Right cardiac atrium (tissue), 5 donors: ENCODE measurements at regions not wholly inside any gene's neighbourhood (a gene's known extent, or its start where the extent isn't known, plus 50 kb on each side); places are given as distances from the start of the nearest gene placed in this dataset.
A peak's percentile ranks its signal among the peaks of the same experiment; 100 is the strongest.
"Not testable (repeated sequence)": the region's sequence is repeated elsewhere in the genome, so short reads cannot be mapped to it uniquely, and the experiment has no call there.

Source experiments
- ATAC-seq, 2 donors: fragments of 200-7000 bp; cut with Tn5 transposase; one replicate each; pipeline versions ENCODE4 v1.8.0 to v1.9.1; 2020; ENCODE audit warnings: moderate library complexity in 2 of 2, mild to moderate bottlenecking in 1 of 2
- DNase-seq, 3 donors: peaks; one replicate each; pipeline ENCODE4 v3.0.0-alpha.2; 2020
- H3K27ac ChIP-seq: one replicate; pipeline ENCODE4 v1.5.1; 2013; ENCODE audit warnings: mild to moderate bottlenecking, low read length, control low read depth, moderate library complexity
- H3K27me3 ChIP-seq: one replicate; pipeline ENCODE4 v1.6.1; 2013; ENCODE audit not compliant: control insufficient read depth, insufficient read depth
- H3K4me1 ChIP-seq: one replicate; pipeline ENCODE4 v1.6.1; 2013; ENCODE audit warnings: low read length; ENCODE audit not compliant: control insufficient read depth, insufficient read depth
- H3K4me3 ChIP-seq: one replicate; pipeline ENCODE4 v1.5.1; 2013; ENCODE audit warnings: low read length, control low read depth
- H3K9me3 ChIP-seq: one replicate; pipeline ENCODE4 v1.6.1; 2013; ENCODE audit warnings: low read length; ENCODE audit not compliant: control insufficient read depth
- WGBS: extraction: QIAGEN DNeasy Blood & Tissue Kit; methylation state at CpG from one replicate; pipeline ENCODE4 v1.1.7; 2013; 5-methylcytosine and 5-hydroxymethylcytosine counted together
- intact Hi-C, 4 donors: fragments of 100-400 bp; cut with DNase I; formaldehyde crosslinking; loops; one replicate each; pipeline versions ENCODE4 v1.11.0 to v1.14.0; 2022 to 2023
- donor health status: healthy with polysubstance abuse.
- donor health status: DM: no; HTN: yes; CAD: no.
- donor health status: DM: no; HTN: no; CAD: no.
- donor health status: DM: no; HTN: yes; CAD: no; lungs with severe emphysema.
- donor health status: DM: yes; HTN: yes; CAD: no.

GRCh38 chr17:77831474-77832179, 126.9 kb upstream of the TNRC6C start:
- intact Hi-C loops, result no loop called here
- peak in 1 of 3 donors; percentile 55 for DNase-seq
- H3K27me3 ChIP-seq, result no peaks in the 10 kb centered on the region
- H3K4me1 ChIP-seq, result peaks cover 15% of the 10 kb centered on the region
- no peaks in the 10 kb centered on the region for H3K9me3 ChIP-seq
- ATAC-seq, result peak in 1 of 2 donors; percentile 20
- WGBS, result 74% methylated on average over 17 of the region's 17 CpGs
- peak overlapping the region; percentile 97 for H3K27ac ChIP-seq
- H3K4me3 ChIP-seq, result no peak overlapping the region

DNA sequence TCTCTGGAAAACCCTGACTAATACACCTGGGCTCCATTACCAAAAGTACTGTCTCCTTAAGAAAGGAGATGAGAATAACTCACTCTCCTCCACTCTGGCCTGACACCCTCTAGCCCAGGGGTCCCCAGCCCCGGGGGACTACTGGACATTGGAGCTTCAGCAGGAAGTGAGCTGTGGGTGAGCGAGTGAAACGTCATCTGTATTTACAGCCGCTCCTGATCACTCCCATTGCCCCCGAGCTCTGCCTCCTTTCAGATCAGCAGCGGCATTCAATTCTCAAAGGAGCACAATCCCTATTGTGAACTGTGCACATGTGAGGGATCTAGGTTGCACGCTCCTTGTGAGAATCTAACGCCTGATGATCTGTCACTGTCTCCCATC, 126.3 kb upstream of the TNRC6C start:
- Histone ChIP-seq H3K9me3 (no peaks in the 10 kb centered on the region), H3K27me3 (no peaks in the 10 kb centered on the region), H3K4me1 (peaks cover 15% of the 10 kb centered on the region), H3K27ac (no peak overlapping the region), H3K4me3 (no peak overlapping the region)
- whole genome bisulfite sequencing, result 86% methylated on average over 8 of the region's 8 CpGs
- ATAC-seq (no peak), DNase-seq (no peak)
- intact Hi-C loops, result no loop called here

DNA sequence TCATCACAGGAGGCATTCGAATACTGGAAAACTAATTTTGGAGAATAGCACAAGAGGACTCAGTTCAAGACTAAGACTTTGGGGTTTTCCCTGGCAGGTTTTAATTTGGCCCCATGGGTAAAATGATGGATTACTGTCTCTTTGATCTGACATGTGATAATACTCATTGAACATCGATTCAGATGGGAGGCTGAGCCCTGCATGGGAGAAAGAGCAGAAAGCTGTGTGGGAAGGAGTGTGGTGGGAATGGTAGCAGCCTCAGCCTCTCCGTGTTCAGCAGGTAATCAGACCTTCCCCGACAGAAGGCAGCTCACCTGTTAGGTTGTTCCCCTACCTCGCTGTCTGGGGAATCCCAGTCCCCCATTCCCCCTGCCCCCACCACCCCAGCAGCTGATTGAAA, 124.7 kb upstream of the TNRC6C start:
- H3K27ac ChIP-seq, result no peak overlapping the region
- WGBS, result 89% methylated on average over 5 of the region's 5 CpGs
- intact Hi-C loops, result no loop called here
- DNase-seq (no peak), ATAC-seq (no peak)
- H3K4me3 ChIP-seq, result no peak overlapping the region
- no peaks in the 10 kb centered on the region for H3K27me3 ChIP-seq
- peaks cover 15% of the 10 kb centered on the region for H3K4me1 ChIP-seq
- no peaks in the 10 kb centered on the region for H3K9me3 ChIP-seq

DNA sequence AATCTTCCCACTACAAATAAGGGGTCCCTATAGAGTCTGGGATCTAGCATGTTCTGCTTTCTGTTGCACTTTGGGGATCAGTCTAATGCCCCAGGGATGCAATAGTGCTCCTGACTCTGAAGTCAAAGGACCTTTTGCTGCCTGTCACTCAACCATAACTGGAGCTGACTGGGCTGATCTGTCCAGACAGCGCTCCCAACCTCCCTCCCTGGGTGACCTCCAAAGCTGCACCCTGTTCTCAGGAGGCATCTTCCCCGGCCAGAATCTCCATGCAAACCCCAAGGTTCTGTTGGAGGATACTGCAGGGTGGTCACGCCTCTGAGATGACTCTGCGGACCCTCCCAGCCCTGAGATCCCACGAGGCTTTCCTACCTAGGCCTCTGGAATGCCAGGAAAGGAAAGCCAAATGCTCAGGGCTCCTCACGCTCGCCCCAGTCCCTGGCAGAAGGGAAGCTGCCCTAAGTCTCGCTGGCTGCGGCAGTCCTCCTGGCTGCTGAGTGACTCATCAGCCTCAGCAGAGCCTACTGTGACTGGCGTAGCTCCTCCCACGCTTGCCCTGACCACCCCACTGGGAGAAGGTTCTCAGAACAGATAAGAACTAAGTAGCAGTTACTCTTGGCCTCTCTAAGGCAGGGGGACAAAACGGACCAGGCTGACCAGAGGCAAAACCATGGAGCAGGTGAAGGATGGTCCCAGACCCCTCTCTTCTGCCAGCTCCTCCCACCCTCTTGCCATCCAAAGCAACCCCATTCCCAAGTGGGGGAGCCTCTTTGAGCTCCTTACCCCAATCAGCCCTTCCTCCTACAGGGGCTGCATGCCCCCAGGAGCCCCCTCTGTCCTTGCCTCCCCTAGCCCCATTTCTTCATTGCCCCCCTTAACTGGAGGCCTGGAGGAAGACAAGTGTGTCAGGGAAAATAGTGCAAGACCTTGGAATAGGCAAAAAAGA, 124.1 kb upstream of the TNRC6C start:
- ATAC-seq, result peak; percentile 67 to 82
- peak overlapping the region; percentile 6 for H3K27ac ChIP-seq

DNA sequence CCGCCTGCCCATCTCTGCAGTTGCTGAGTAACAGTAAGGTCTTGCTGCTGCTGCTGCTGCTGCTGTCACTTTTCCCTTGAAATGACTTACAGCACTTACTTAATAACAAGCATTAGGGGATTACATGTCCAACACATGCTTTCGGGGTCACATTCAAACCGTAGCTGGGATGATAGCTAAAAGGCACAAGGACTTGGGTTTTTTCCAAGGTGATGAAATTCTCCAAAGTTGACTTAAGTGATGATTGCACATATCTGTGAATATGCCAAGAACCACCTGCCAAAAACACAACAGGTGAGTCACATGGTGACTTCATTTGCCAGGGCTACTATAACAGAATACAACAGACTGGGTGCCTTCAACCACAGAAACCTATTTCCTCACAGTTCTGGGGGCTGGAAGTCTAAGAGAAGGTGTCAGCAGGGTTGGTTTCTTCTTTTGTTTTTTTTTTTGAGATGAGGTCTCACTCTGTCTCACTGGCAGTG, 121.9 kb upstream of the TNRC6C start:
- H3K9me3 ChIP-seq, result no peaks in the 10 kb centered on the region
- H3K4me1 ChIP-seq, result peaks cover 16% of the 10 kb centered on the region
- DNase-seq (no peak), ATAC-seq (no peak)
- H3K27ac ChIP-seq, result no peak overlapping the region
- no peak overlapping the region for H3K4me3 ChIP-seq
- intact Hi-C loops, result no loop called here
- WGBS, result 71% methylated on average over 3 of the region's 3 CpGs
- no peaks in the 10 kb centered on the region for H3K27me3 ChIP-seq

More for the DNA sequence above, 124.1 kb upstream of the TNRC6C start:
- Histone ChIP-seq H3K4me3 (no peak overlapping the region), H3K4me1 (peaks cover 15% of the 10 kb centered on the region), H3K27me3 (no peaks in the 10 kb centered on the region), H3K9me3 (no peaks in the 10 kb centered on the region)
- intact Hi-C loops, result no loop called here
- peak; percentile 83 to 91 (median 91) for DNase-seq
- 38% methylated on average over 12 of the region's 12 CpGs for WGBS

DNA sequence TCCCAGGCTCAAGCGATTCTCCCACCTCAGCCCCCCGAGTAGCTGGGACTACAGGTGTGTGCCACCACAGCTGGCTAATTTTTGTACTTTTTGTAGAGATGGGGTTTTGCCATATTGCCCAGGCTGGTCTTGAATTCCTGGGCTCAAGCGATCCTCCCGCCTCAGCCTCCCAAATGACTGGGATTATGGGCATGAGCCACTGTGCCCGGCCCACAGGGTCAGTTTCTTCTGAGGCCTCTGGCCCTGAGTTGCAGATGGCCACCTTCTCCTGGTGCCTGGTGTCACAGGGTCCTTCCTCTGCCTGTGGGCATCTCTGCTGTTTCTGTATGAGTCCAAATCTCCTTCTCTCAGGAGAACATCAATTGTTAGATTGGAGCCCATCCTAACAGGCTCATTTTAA, 121.4 kb upstream of the TNRC6C start:
- ATAC-seq, H3K27ac ChIP-seq, H3K27me3 ChIP-seq, H3K4me3 ChIP-seq, H3K9me3 ChIP-seq, intact Hi-C loops, DNase-seq: not testable (repeated sequence)
- 98% methylated on average over 5 of the region's 5 CpGs for WGBS
- peaks cover 13% of the 10 kb centered on the region for H3K4me1 ChIP-seq

DNA sequence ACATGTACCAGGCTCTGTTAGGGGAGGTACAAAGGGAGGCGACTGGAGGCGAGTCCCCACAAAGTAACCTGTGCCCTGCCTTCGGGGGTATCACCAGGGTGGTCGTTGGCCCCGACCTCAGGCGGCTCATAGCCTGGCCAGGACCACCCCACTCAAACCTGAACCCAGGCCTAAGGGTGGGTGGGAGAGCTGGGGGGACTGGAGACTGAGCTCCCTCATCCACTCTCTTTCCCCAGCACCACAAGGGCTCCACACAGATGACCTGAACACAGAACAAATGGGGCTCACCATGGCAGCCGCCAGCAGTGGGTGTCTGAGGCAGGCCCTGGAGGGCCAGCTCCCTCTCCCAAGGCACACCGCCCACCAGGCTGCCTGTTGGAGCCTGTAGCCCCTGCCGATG, 120.6 kb upstream of the TNRC6C start:
- no peaks in the 10 kb centered on the region for H3K27me3 ChIP-seq
- ATAC-seq, result no peak
- peaks cover 13% of the 10 kb centered on the region for H3K4me1 ChIP-seq
- intact Hi-C loops, result no loop called here
- no peak for DNase-seq
- H3K4me3 ChIP-seq, result no peak overlapping the region
- 97% methylated on average over 9 of the region's 9 CpGs for WGBS
- H3K9me3 ChIP-seq, result no peaks in the 10 kb centered on the region
- H3K27ac ChIP-seq, result no peak overlapping the region

DNA sequence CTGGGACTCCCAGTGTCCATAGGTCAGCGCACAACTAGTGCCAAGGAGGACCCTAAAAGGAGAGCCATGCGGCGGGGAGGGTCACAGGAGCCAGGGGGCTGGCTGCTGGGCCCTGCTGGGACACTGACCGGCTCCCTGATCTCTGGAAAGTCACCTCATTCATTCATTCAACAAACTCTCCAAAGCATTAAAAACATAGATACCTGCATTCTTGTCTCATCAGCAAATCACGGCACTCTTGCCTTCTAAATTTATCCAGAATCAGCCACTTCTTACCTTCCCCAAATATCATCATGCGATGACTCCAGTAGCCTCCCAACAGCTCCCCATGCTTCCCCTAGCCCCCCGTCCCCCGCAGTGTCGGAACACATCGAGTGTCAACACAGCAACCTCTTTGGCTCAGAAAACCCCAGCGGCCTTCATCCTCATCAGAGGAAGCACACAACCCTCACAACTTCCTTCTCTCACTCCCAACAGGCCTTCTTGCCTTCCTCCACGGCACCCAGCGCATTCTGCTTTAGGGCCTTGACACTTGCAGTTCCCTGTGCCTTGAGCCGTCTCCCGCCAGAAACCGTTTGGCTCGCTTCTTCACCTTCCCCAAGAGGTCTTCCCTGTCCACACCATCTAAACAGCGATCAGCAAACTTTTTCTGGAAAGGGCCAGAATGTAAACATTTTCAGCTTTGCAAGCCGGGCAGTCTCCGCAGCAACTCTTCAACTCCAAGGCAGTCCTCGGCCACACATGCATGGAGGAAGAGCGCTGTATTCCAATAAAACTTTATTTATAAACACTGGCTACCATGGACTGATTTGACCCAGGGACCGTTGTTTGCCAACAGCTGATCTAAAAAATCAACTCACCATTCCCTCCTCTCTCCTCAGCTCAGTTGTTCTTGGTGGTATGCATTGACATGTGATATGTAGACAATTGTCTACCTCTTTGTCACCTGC, 119.5 kb upstream of the TNRC6C start:
- ATAC-seq (no peak), DNase-seq (no peak)
- Histone ChIP-seq H3K27ac (peak overlapping the region; percentile 96), H3K9me3 (no peaks in the 10 kb centered on the region), H3K4me3 (no peak overlapping the region), H3K4me1 (peaks cover 13% of the 10 kb centered on the region), H3K27me3 (no peaks in the 10 kb centered on the region)
- 87% methylated on average over 23 of the region's 23 CpGs for WGBS
- intact Hi-C loops, result no loop called here

DNA sequence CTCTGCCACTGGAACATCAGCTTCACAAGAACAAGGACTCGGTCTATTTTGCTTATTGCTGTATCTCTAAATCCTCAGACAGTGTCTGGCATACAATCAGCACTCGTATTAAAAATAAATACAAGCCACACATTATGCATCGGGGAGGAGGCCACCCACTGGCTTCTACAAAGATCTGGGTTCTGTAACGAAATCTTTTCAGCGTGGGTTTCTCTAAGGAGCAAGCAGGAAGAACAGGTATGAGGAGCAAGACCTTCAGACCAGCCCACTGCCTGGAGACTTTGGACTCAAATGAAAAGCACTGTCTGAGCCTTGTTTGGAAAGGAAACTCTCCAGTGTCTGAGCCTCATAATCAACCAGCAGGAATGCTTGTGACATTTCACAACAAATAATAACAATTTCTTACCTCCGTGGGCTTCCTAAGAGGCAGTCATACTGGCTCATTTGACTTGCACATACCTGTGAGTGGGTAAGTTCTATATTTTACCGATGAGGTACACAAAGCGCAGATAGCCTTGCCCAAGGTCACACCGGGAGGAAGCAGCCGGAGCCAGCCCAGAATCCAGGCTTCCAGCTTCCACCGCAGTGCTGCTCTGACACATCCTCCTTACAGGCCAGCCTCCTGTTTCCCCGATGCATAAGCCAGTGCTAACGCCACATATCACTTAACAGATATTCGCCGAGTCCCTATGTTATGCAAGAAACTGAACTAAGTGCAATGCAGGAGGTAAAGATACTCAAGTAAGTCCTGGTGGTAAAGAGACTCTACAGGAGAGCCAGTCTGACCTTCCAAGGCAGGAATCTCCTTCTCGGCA, 118.6 kb upstream of the TNRC6C start:
- Histone ChIP-seq H3K4me3 (no peak overlapping the region), H3K9me3 (no peaks in the 10 kb centered on the region), H3K4me1 (peaks cover 13% of the 10 kb centered on the region), H3K27me3 (no peaks in the 10 kb centered on the region), H3K27ac (peak overlapping the region; percentile 96)
- WGBS, result 32% methylated on average over 16 of the region's 16 CpGs
- intact Hi-C loops, result no loop called here
- DNase-seq (peak in 2 of 3 donors; percentile 56 to 72), ATAC-seq (peak; percentile 59 to 79)
